ENCODE measurements at regions not wholly inside any gene's neighbourhood (a gene's known extent, or its start where the extent isn't known, plus 50 kb on each side); places are given as distances from the start of the nearest gene placed in this dataset.
"Not testable (repeated sequence)": the region's sequence is repeated elsewhere in the genome, so short reads cannot be mapped to it uniquely, and the experiment has no call there.

- H3K27ac ChIP-seq (ENCODE audit: low read length), result no peak overlapping the region
- no peaks in the 10 kb centered on the region for H3K27me3 ChIP-seq (ENCODE audit: insufficient read depth, low read length)
- no peaks in the 10 kb centered on the region for H3K4me1 ChIP-seq (ENCODE audit: insufficient read depth, low read length)
- no peaks in the 10 kb centered on the region for H3K36me3 ChIP-seq (ENCODE audit: insufficient read depth, low read depth, low read length)
- no peak overlapping the region for H3K9ac ChIP-seq (ENCODE audit: low read depth, low read length)
- no peak overlapping the region for H3K4me3 ChIP-seq (ENCODE audit: low read length)
- H3K9me3 ChIP-seq (ENCODE audit: insufficient read depth, low read depth, low read length), result peaks cover 12% of the 10 kb centered on the region
Measured at GRCh38 chr11:109696191-109696897, 274.4 kb downstream of the C11orf87 start.

- Histone ChIP-seq H3K9ac (ENCODE audit: low read depth, low read length) (no peak overlapping the region), H3K27me3 (ENCODE audit: insufficient read depth, low read length) (no peaks in the 10 kb centered on the region), H3K9me3 (ENCODE audit: insufficient read depth, low read depth, low read length) (peaks cover 12% of the 10 kb centered on the region), H3K4me3 (ENCODE audit: low read length) (no peak overlapping the region), H3K27ac (ENCODE audit: low read length) (no peak overlapping the region), H3K4me1 (ENCODE audit: insufficient read depth, low read length) (no peaks in the 10 kb centered on the region), H3K36me3 (ENCODE audit: insufficient read depth, low read depth, low read length) (no peaks in the 10 kb centered on the region)
Measured at GRCh38 chr11:109697140-109697843, 275.3 kb downstream of the C11orf87 start.

- Histone ChIP-seq H3K4me3 (ENCODE audit: low read length) (no peak overlapping the region), H3K4me1 (ENCODE audit: insufficient read depth, low read length) (no peaks in the 10 kb centered on the region), H3K27me3 (ENCODE audit: insufficient read depth, low read length) (no peaks in the 10 kb centered on the region), H3K36me3 (ENCODE audit: insufficient read depth, low read depth, low read length) (no peaks in the 10 kb centered on the region), H3K9ac (ENCODE audit: low read depth, low read length) (no peak overlapping the region), H3K27ac (ENCODE audit: low read length) (no peak overlapping the region), H3K9me3 (ENCODE audit: insufficient read depth, low read depth, low read length) (peaks cover 12% of the 10 kb centered on the region)
Measured at GRCh38 chr11:109698237-109698636, 276.2 kb downstream of the C11orf87 start.

- Histone ChIP-seq H3K27me3 (ENCODE audit: insufficient read depth, low read length) (no peaks in the 10 kb centered on the region), H3K9ac (ENCODE audit: low read depth, low read length) (no peak overlapping the region), H3K4me1 (ENCODE audit: insufficient read depth, low read length) (no peaks in the 10 kb centered on the region), H3K36me3 (ENCODE audit: insufficient read depth, low read depth, low read length) (no peaks in the 10 kb centered on the region), H3K9me3 (ENCODE audit: insufficient read depth, low read depth, low read length) (no peaks in the 10 kb centered on the region), H3K4me3 (ENCODE audit: low read length) (no peak overlapping the region), H3K27ac (ENCODE audit: low read length) (no peak overlapping the region)
Measured at GRCh38 chr11:109704432-109704831, 282.4 kb downstream of the C11orf87 start.

- no peak overlapping the region for H3K27ac ChIP-seq (ENCODE audit: low read length)
Measured at GRCh38 chr11:109706945-109707344, 285.0 kb downstream of the C11orf87 start.

GRCh38 chr11:109707411-109707810 lies 285.4 kb downstream of the C11orf87 start:
- Histone ChIP-seq H3K27me3 (ENCODE audit: insufficient read depth, low read length) (no peaks in the 10 kb centered on the region), H3K4me1 (ENCODE audit: insufficient read depth, low read length) (no peaks in the 10 kb centered on the region), H3K4me3 (ENCODE audit: low read length) (no peak overlapping the region), H3K9me3 (ENCODE audit: insufficient read depth, low read depth, low read length) (no peaks in the 10 kb centered on the region), H3K36me3 (ENCODE audit: insufficient read depth, low read depth, low read length) (no peaks in the 10 kb centered on the region), H3K27ac (ENCODE audit: low read length) (no peak overlapping the region), H3K9ac (ENCODE audit: low read depth, low read length) (no peak overlapping the region)

More at GRCh38 chr11:109706945-109707344, 285.0 kb downstream of the C11orf87 start:
- Histone ChIP-seq H3K9me3 (ENCODE audit: insufficient read depth, low read depth, low read length) (no peaks in the 10 kb centered on the region), H3K4me1 (ENCODE audit: insufficient read depth, low read length) (no peaks in the 10 kb centered on the region), H3K36me3 (ENCODE audit: insufficient read depth, low read depth, low read length) (no peaks in the 10 kb centered on the region), H3K27me3 (ENCODE audit: insufficient read depth, low read length) (no peaks in the 10 kb centered on the region), H3K9ac (ENCODE audit: low read depth, low read length) (no peak overlapping the region), H3K4me3 (ENCODE audit: low read length) (no peak overlapping the region)

- Histone ChIP-seq H3K9ac (ENCODE audit: low read depth, low read length) (no peak overlapping the region), H3K4me1 (ENCODE audit: insufficient read depth, low read length) (no peaks in the 10 kb centered on the region), H3K27ac (ENCODE audit: low read length) (no peak overlapping the region), H3K4me3 (ENCODE audit: low read length) (no peak overlapping the region), H3K36me3 (ENCODE audit: insufficient read depth, low read depth, low read length) (no peaks in the 10 kb centered on the region), H3K9me3 (ENCODE audit: insufficient read depth, low read depth, low read length) (no peaks in the 10 kb centered on the region), H3K27me3 (ENCODE audit: insufficient read depth, low read length) (no peaks in the 10 kb centered on the region)
Measured at GRCh38 chr11:109708184-109708583, 286.2 kb downstream of the C11orf87 start.

- not testable (repeated sequence) for H3K27me3 ChIP-seq (ENCODE audit: insufficient read depth, low read length)
- peaks cover 10% of the 10 kb centered on the region; the same call in 1 of the 2 replicates for H3K9me3 ChIP-seq (ENCODE audit: insufficient read depth, low read depth, low read length)
Measured at GRCh38 chr11:109714444-109714843, 292.5 kb downstream of the C11orf87 start.

GRCh38 chr11:109715424-109715823 lies 293.4 kb downstream of the C11orf87 start:
- H3K9ac ChIP-seq (ENCODE audit: low read depth, low read length); H3K4me1 ChIP-seq (ENCODE audit: insufficient read depth, low read length); H3K27me3 ChIP-seq (ENCODE audit: insufficient read depth, low read length); H3K27ac ChIP-seq (ENCODE audit: low read length); H3K36me3 ChIP-seq (ENCODE audit: insufficient read depth, low read depth, low read length); H3K4me3 ChIP-seq (ENCODE audit: low read length): not testable (repeated sequence)
- H3K9me3 ChIP-seq (ENCODE audit: insufficient read depth, low read depth, low read length), result peaks cover 10% of the 10 kb centered on the region; the same call in 1 of the 2 replicates

More at GRCh38 chr11:109714444-109714843, 292.5 kb downstream of the C11orf87 start:
- H3K27ac ChIP-seq (ENCODE audit: low read length); H3K4me3 ChIP-seq (ENCODE audit: low read length); H3K9ac ChIP-seq (ENCODE audit: low read depth, low read length); H3K36me3 ChIP-seq (ENCODE audit: insufficient read depth, low read depth, low read length); H3K4me1 ChIP-seq (ENCODE audit: insufficient read depth, low read length): not testable (repeated sequence)

GRCh38 chr11:109726061-109726460 lies 304.1 kb downstream of the C11orf87 start:
- Histone ChIP-seq H3K9ac (ENCODE audit: low read depth, low read length) (no peak overlapping the region), H3K36me3 (ENCODE audit: insufficient read depth, low read depth, low read length) (no peaks in the 10 kb centered on the region), H3K9me3 (ENCODE audit: insufficient read depth, low read depth, low read length) (no peaks in the 10 kb centered on the region), H3K27me3 (ENCODE audit: insufficient read depth, low read length) (no peaks in the 10 kb centered on the region), H3K4me3 (ENCODE audit: low read length) (no peak overlapping the region), H3K4me1 (ENCODE audit: insufficient read depth, low read length) (no peaks in the 10 kb centered on the region), H3K27ac (ENCODE audit: low read length) (no peak overlapping the region)

- Histone ChIP-seq H3K27ac (ENCODE audit: low read length) (no peak overlapping the region), H3K4me3 (ENCODE audit: low read length) (no peak overlapping the region), H3K36me3 (ENCODE audit: insufficient read depth, low read depth, low read length) (no peaks in the 10 kb centered on the region), H3K9me3 (ENCODE audit: insufficient read depth, low read depth, low read length) (no peaks in the 10 kb centered on the region), H3K27me3 (ENCODE audit: insufficient read depth, low read length) (no peaks in the 10 kb centered on the region), H3K9ac (ENCODE audit: low read depth, low read length) (no peak overlapping the region), H3K4me1 (ENCODE audit: insufficient read depth, low read length) (no peaks in the 10 kb centered on the region)
Measured at GRCh38 chr11:109728056-109728455, 306.1 kb downstream of the C11orf87 start.

- Histone ChIP-seq H3K4me1 (ENCODE audit: insufficient read depth, low read length) (no peaks in the 10 kb centered on the region), H3K36me3 (ENCODE audit: insufficient read depth, low read depth, low read length) (no peaks in the 10 kb centered on the region), H3K4me3 (ENCODE audit: low read length) (no peak overlapping the region)
Measured at GRCh38 chr11:109729761-109730160, 307.8 kb downstream of the C11orf87 start.

More at GRCh38 chr11:109729761-109730160, 307.8 kb downstream of the C11orf87 start:
- H3K27ac ChIP-seq (ENCODE audit: low read length), result no peak overlapping the region
- no peaks in the 10 kb centered on the region for H3K9me3 ChIP-seq (ENCODE audit: insufficient read depth, low read depth, low read length)
- H3K9ac ChIP-seq (ENCODE audit: low read depth, low read length), result no peak overlapping the region
- no peaks in the 10 kb centered on the region for H3K27me3 ChIP-seq (ENCODE audit: insufficient read depth, low read length)

Measured in iPS-20b (cell line).